KMS-11 (cell line): ENCODE measurements at regions not wholly inside any gene's neighbourhood (a gene's known extent, or its start where the extent isn't known, plus 50 kb on each side); places are given as distances from the start of the nearest gene placed in this dataset.
"Not testable (repeated sequence)": the region's sequence is repeated elsewhere in the genome, so short reads cannot be mapped to it uniquely, and the experiment has no call there.

Experiments used
- H2AFZ ChIP-seq: fragments of 200-600 bp; sonication (generic); 2 replicates; pipeline ENCODE4 v1.6.1; 2016; ENCODE audit warnings: antibody characterized with exemption, mixed run types, low read depth
- H3K27ac ChIP-seq: fragments of 200-600 bp; sonication (generic); 2 replicates; pipeline ENCODE4 v1.6.1; 2016; ENCODE audit warnings: mild to moderate bottlenecking, mixed run types
- H3K27me3 ChIP-seq: fragments of 200-600 bp; sonication (generic); 2 replicates; pipeline ENCODE4 v1.6.1; 2017; ENCODE audit warnings: mild to moderate bottlenecking, low read depth, mixed run types, moderate library complexity; ENCODE audit not compliant: insufficient read depth
- H3K36me3 ChIP-seq: fragments of 200-600 bp; sonication (generic); 2 replicates; pipeline ENCODE4 v1.6.1; 2017; ENCODE audit warnings: mild to moderate bottlenecking, mixed run types; ENCODE audit not compliant: insufficient read depth
- H3K4me1 ChIP-seq: fragments of 200-600 bp; sonication (generic); 2 replicates; pipeline ENCODE4 v1.6.1; 2016; ENCODE audit warnings: mild to moderate bottlenecking, low read depth, mixed run types; ENCODE audit not compliant: poor library complexity, severe bottlenecking
- H3K4me2 ChIP-seq: fragments of 200-600 bp; sonication (generic); 2 replicates; pipeline ENCODE4 v1.7.0; 2016; ENCODE audit warnings: mild to moderate bottlenecking, mixed run types
- H3K4me3 ChIP-seq: fragments of 200-600 bp; sonication (generic); IDR thresholded peaks from 2 replicates; pipeline ENCODE4 v1.6.1; 2017; ENCODE audit warnings: low read depth, low read length, mixed read lengths; ENCODE audit not compliant: insufficient read depth
- H3K79me2 ChIP-seq: fragments of 200-600 bp; sonication (generic); 2 replicates; pipeline ENCODE4 v1.6.1; 2016; ENCODE audit warnings: low read depth, mixed run types; ENCODE audit not compliant: insufficient read depth
- H3K9ac ChIP-seq: fragments of 200-600 bp; sonication (generic); 2 replicates; pipeline ENCODE4 v1.6.1; 2016; ENCODE audit warnings: mild to moderate bottlenecking, mixed run types
- H4K20me1 ChIP-seq: fragments of 200-600 bp; sonication (generic); 2 replicates; pipeline ENCODE4 v1.6.1; 2016; ENCODE audit warnings: mild to moderate bottlenecking, mixed run types; ENCODE audit not compliant: insufficient read depth
- TF ChIP-seq, protein P1 (sequence below): fragments of 200-600 bp; sonication (generic); conservative IDR thresholded peaks from 2 replicates; pipeline ENCODE4 v1.6.1; 2017; ENCODE audit warnings: low read depth, mild to moderate bottlenecking, antibody characterized with exemption, low read length, moderate library complexity, mixed read lengths

DNA sequence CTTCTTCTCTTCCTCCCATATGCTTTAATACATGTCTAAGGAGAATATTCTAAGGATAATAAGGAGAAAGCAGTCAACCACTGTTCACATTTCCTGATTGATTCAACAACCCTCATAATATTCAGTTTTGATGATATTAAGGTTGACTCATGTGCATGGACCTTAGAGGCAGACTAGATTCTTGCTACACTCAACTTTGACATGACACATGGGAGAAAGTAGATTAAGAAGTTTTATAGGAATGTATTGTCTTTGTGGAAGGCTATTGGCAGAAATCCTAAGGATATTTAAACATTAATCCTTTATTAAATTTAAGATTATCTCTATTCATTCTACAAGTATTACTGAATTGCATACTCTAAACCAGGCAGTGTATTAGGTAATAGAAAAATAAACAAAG, 309.1 kb upstream of the CYRIA start:
- H4K20me1 ChIP-seq = no peaks in the 10 kb centered on the region
- no peak overlapping the region for H3K9ac ChIP-seq
- peaks cover 39% of the 10 kb centered on the region for H3K4me1 ChIP-seq
- no peaks in the 10 kb centered on the region for H3K79me2 ChIP-seq
- H3K4me2 ChIP-seq = no peak overlapping the region
- no peak overlapping the region for H3K27ac ChIP-seq
- no peaks in the 10 kb centered on the region for H3K27me3 ChIP-seq
- H3K36me3 ChIP-seq = no peaks in the 10 kb centered on the region
- TF ChIP-seq, protein P1, sequence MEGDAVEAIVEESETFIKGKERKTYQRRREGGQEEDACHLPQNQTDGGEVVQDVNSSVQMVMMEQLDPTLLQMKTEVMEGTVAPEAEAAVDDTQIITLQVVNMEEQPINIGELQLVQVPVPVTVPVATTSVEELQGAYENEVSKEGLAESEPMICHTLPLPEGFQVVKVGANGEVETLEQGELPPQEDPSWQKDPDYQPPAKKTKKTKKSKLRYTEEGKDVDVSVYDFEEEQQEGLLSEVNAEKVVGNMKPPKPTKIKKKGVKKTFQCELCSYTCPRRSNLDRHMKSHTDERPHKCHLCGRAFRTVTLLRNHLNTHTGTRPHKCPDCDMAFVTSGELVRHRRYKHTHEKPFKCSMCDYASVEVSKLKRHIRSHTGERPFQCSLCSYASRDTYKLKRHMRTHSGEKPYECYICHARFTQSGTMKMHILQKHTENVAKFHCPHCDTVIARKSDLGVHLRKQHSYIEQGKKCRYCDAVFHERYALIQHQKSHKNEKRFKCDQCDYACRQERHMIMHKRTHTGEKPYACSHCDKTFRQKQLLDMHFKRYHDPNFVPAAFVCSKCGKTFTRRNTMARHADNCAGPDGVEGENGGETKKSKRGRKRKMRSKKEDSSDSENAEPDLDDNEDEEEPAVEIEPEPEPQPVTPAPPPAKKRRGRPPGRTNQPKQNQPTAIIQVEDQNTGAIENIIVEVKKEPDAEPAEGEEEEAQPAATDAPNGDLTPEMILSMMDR = no peak
- no peak overlapping the region for H3K4me3 ChIP-seq
- H2AFZ ChIP-seq = no peak overlapping the region

DNA sequence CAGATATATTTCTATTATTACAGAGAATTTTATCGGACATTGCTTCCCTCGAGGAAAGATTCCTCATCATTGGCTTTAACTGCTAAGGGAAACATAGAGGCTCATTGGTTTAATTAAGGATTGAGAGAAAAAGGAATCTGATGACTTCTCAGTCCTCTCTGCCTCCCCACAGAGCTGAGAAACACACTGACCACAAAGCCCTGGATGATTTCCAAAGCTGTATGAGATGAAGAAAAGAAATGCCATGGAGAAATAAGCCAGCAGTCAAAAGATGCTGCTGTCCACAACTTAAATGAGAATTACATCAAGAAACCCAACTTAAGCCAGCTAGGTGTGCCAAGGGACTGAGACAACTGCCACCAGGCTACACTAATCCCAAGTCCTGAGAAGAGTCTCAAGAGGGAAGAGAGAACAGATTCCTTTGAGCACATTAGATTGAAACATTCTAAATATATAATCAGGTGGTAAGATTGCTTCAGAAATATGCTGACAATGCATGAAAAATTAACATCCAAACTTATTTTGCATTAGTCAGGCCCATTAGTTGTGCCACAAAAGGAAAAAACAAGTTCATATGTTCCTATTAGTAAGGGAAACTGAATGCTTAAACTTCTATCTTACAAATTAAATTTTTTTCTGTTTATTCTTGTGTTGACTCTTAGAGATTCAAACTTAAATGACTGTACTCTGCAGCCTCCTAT, 308.1 kb upstream of the CYRIA start:
- H4K20me1 ChIP-seq = no peaks in the 10 kb centered on the region
- H3K9ac ChIP-seq = no peak overlapping the region
- H3K27ac ChIP-seq = peak overlapping the region; percentile 37; the same call in 1 of the 2 replicates
- H3K79me2 ChIP-seq = no peaks in the 10 kb centered on the region
- peaks cover 39% of the 10 kb centered on the region for H3K4me1 ChIP-seq
- H3K4me2 ChIP-seq = peak overlapping the region; percentile 82
- no peak overlapping the region for H2AFZ ChIP-seq
- no peaks in the 10 kb centered on the region for H3K36me3 ChIP-seq
- no peak overlapping the region for H3K4me3 ChIP-seq
- H3K27me3 ChIP-seq = no peaks in the 10 kb centered on the region
- TF ChIP-seq, protein P1 = no peak

DNA sequence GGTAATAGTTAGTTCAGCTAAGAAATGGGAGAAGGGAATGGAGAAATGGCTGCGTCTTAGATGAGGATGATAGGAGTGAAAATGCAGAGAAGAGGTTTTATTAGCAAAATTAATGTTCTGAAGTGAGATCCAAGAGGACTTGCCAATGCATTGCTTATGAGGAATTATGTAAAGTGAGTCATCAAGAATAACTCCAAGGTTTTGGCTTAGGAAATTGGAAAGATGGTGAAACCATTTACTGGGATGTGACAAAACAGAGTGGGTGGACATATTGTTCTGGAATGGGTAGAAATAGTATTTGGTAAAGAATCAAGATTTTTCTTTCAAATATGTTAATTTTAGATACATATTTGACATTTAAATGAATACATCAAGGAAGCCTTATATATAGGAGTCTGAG, 306.6 kb upstream of the CYRIA start:
- TF ChIP-seq, protein P1 = no peak
- Histone ChIP-seq H3K27me3 (no peaks in the 10 kb centered on the region), H4K20me1 (no peaks in the 10 kb centered on the region), H3K4me1 (peaks cover 39% of the 10 kb centered on the region), H3K9ac (no peak overlapping the region), H3K27ac (no peak overlapping the region), H3K36me3 (no peaks in the 10 kb centered on the region), H3K4me2 (no peak overlapping the region), H3K79me2 (no peaks in the 10 kb centered on the region), H2AFZ (no peak overlapping the region), H3K4me3 (no peak overlapping the region)

DNA sequence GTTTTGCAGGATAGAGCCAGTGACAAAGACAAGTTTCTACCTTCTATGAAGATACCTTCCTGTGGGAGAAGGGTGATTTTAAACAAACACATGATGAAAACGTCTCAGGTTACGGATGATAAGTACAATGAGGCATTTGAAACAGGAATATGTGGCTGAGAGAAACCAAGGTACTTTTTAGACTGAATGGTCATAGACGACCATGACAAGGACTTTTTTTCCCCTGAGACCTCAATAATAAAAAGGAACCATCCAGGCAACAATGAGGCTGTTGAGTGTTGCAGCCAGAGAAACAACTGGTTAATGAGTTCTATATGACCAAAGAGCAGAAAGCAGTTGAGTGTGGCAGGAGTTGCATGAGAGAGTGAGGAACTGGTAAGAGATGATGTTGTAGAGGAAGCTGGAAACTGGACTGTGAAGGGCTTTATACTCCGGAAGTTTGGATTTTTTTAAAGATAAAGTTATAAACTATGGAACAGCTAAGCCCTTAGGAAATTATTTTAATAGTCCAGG, 306.1 kb upstream of the CYRIA start:
- H3K4me1 ChIP-seq = peaks cover 39% of the 10 kb centered on the region
- H4K20me1 ChIP-seq = no peaks in the 10 kb centered on the region
- H3K36me3 ChIP-seq = no peaks in the 10 kb centered on the region
- TF ChIP-seq, protein P1 = no peak
- H2AFZ ChIP-seq = no peak overlapping the region
- H3K27ac ChIP-seq = no peak overlapping the region
- H3K9ac ChIP-seq = no peak overlapping the region
- H3K79me2 ChIP-seq = no peaks in the 10 kb centered on the region
- H3K27me3 ChIP-seq = no peaks in the 10 kb centered on the region
- no peak overlapping the region for H3K4me2 ChIP-seq
- no peak overlapping the region for H3K4me3 ChIP-seq

DNA sequence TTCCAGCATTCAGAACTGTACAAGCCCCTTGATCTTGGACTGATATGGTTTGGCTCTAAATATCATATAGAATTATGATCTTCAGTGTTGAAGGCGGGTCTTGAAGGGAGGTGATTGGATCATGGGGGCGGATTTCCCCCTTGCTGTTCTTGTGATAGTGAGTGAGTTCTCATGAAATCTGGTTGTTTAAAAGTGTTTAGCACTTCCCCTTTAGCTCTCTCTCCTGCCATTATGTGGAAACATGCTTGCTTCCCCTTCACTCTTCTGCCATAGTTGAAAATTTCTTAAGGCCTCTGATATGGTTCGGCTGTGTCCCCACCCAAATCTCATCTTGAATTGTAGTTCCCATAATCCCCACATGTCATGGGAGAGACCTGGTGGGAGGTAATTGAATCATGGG, 305.3 kb upstream of the CYRIA start:
- not testable (repeated sequence) for H3K27ac ChIP-seq, H3K9ac ChIP-seq, H4K20me1 ChIP-seq, H3K79me2 ChIP-seq, H3K36me3 ChIP-seq, H3K4me2 ChIP-seq, H2AFZ ChIP-seq, H3K4me3 ChIP-seq, H3K27me3 ChIP-seq
- peaks cover 39% of the 10 kb centered on the region for H3K4me1 ChIP-seq
